Left lung (tissue), 4 donors: ENCODE measurements at regions not wholly inside any gene's neighbourhood (a gene's known extent, or its start where the extent isn't known, plus 50 kb on each side); places are given as distances from the start of the nearest gene placed in this dataset.

Experiments
- ATAC-seq: fragments of 200-7000 bp; cut with Tn5 transposase; one replicate; pipeline ENCODE4 v1.9.1; 2020; ENCODE audit warnings: moderate library complexity
- DNase-seq, 4 donors: peaks; one replicate each; pipeline ENCODE4 v3.0.0-alpha.2; 2013 to 2020
- H3K27ac ChIP-seq, 2 donors: fragments of 200-600 bp; sonication (generic) in 1 of 2; one replicate each; pipeline versions ENCODE4 v1.5.0 to v1.8.0; 2020 to 2021
- H3K27me3 ChIP-seq, 2 donors: fragments of 200-600 bp; sonication (generic) in 1 of 2; one replicate each; pipeline versions ENCODE4 v1.5.0 to v1.8.0; 2020 to 2021
- H3K36me3 ChIP-seq, 2 donors: fragments of 200-600 bp; sonication (generic) in 1 of 2; one replicate each; pipeline versions ENCODE4 v1.5.0 to v1.8.0; 2020 to 2021
- H3K4me1 ChIP-seq, 2 donors: fragments of 200-600 bp; one replicate each; pipeline ENCODE4 v1.8.0; 2021
- H3K4me3 ChIP-seq, 2 donors: fragments of 200-600 bp; sonication (generic) in 1 of 2; one replicate each; pipeline versions ENCODE4 v1.5.0 to v1.8.0; 2020 to 2021; ENCODE audit warnings: mild to moderate bottlenecking in 1 of 2
- H3K9me3 ChIP-seq, 2 donors: fragments of 200-600 bp; sonication (generic) in 1 of 2; one replicate each; pipeline versions ENCODE4 v1.5.0 to v1.8.0; 2020 to 2021
- intact Hi-C, 2 donors: fragments of 100-400 bp; cut with DNase I; formaldehyde crosslinking; loops; one replicate each; pipeline versions ENCODE4 v1.11.2 to v1.14.2; 2022
- TF ChIP-seq, protein P1 (sequence below), 2 donors: fragments of 200-600 bp; sonication (generic) in 1 of 2; IDR thresholded peaks; one replicate each; pipeline versions ENCODE4 v1.5.0 to v1.8.0; 2021; ENCODE audit warnings: antibody characterized with exemption in 2 of 2
- donor health status: DM: no; HTN: yes; CAD: no.
- donor health status: DM: no; HTN: no; CAD: no.

- Histone ChIP-seq H3K36me3 (no peaks in the 10 kb centered on the region), H3K4me1 (peaks cover 0 to 4% of the 10 kb centered on the region in 2 donors), H3K4me3 (no peak overlapping the region), H3K27ac (no peak overlapping the region), H3K9me3 (no peaks in the 10 kb centered on the region), H3K27me3 (no peaks in the 10 kb centered on the region)
- ATAC-seq (no peak), DNase-seq (peak in 2 of 4 donors; percentile 40 to 43)
- TF ChIP-seq, protein P1, sequence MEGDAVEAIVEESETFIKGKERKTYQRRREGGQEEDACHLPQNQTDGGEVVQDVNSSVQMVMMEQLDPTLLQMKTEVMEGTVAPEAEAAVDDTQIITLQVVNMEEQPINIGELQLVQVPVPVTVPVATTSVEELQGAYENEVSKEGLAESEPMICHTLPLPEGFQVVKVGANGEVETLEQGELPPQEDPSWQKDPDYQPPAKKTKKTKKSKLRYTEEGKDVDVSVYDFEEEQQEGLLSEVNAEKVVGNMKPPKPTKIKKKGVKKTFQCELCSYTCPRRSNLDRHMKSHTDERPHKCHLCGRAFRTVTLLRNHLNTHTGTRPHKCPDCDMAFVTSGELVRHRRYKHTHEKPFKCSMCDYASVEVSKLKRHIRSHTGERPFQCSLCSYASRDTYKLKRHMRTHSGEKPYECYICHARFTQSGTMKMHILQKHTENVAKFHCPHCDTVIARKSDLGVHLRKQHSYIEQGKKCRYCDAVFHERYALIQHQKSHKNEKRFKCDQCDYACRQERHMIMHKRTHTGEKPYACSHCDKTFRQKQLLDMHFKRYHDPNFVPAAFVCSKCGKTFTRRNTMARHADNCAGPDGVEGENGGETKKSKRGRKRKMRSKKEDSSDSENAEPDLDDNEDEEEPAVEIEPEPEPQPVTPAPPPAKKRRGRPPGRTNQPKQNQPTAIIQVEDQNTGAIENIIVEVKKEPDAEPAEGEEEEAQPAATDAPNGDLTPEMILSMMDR (IDR thresholded peaks at IDR 0.05), result no peak
- intact Hi-C loops, result no loop called here
Observed at GRCh38 chr6:1081551-1082284, 230.2 kb upstream of the FOXQ1 start.

GRCh38 chr6:1080453-1081337, 231.2 kb upstream of the FOXQ1 start:
- DNase-seq, result peak in 1 of 4 donors; percentile 40
- ATAC-seq, result peak; percentile 5
- Histone ChIP-seq H3K36me3 (no peaks in the 10 kb centered on the region), H3K27me3 (no peaks in the 10 kb centered on the region), H3K9me3 (no peaks in the 10 kb centered on the region), H3K4me1 (peaks cover 0 to 4% of the 10 kb centered on the region in 2 donors), H3K4me3 (no peak overlapping the region), H3K27ac (no peak overlapping the region)
- TF ChIP-seq, protein P1 (IDR thresholded peaks at IDR 0.05), result no peak
- intact Hi-C loops, result no loop called here

GRCh38 chr6:1079525-1079924, 232.4 kb upstream of the FOXQ1 start:
- Histone ChIP-seq H3K36me3 (no peaks in the 10 kb centered on the region), H3K27me3 (no peaks in the 10 kb centered on the region), H3K9me3 (no peaks in the 10 kb centered on the region), H3K4me3 (no peak overlapping the region), H3K27ac (no peak overlapping the region), H3K4me1 (peaks cover 0 to 4% of the 10 kb centered on the region in 2 donors)
- DNase-seq (no peak), ATAC-seq (no peak)
- intact Hi-C loops, result no loop called here
- TF ChIP-seq, protein P1 (IDR thresholded peaks at IDR 0.05), result no peak

- intact Hi-C loops, result no loop called here
- Histone ChIP-seq H3K36me3 (no peaks in the 10 kb centered on the region), H3K4me3 (no peak overlapping the region), H3K27me3 (no peaks in the 10 kb centered on the region), H3K27ac (no peak overlapping the region), H3K4me1 (peaks cover 0 to 4% of the 10 kb centered on the region in 2 donors), H3K9me3 (no peaks in the 10 kb centered on the region)
- DNase-seq, result no peak
- no peak for ATAC-seq
- TF ChIP-seq, protein P1 (IDR thresholded peaks at IDR 0.05), result no peak
Observed at GRCh38 chr6:1077478-1078416, 234.2 kb upstream of the FOXQ1 start.
